CD4-positive, alpha-beta T cell (primary cell): ENCODE measurements at regions not wholly inside any gene's neighbourhood (a gene's known extent, or its start where the extent isn't known, plus 50 kb on each side); places are given as distances from the start of the nearest gene placed in this dataset.

Source experiments
- ATAC-seq: fragments of 200-7000 bp; cut with Tn5 transposase; one replicate; pipeline ENCODE4 v1.10.0; 2022; ENCODE audit warnings: mild to moderate bottlenecking; ENCODE audit not compliant: poor library complexity
- CTCF ChIA-PET: fragments of 350-600 bp; sonication (Branson Sonifier 250); formaldehyde crosslinking; loops from one replicate; lab custom pipeline; 2021; ENCODE audit warnings: antibody characterized with exemption, inconsistent platforms; lab: Charles Lee
- POLR2A ChIA-PET: fragments of 350-600 bp; sonication (Branson Sonifier 250); formaldehyde crosslinking; loops from one replicate; lab custom pipeline; 2021; ENCODE audit warnings: antibody characterized with exemption, inconsistent platforms; lab: Charles Lee
- DNase-seq, 14 experiments: peaks; one replicate each; pipeline ENCODE4 v3.0.0-alpha.2; 2013 to 2020; ENCODE audit warnings: mixed read lengths in 2 of 14
- H3K27ac ChIP-seq, 2 donors: one replicate each; pipeline versions ENCODE4 v1.5.1 to v1.7.0; 2013; ENCODE audit warnings: low read length in 2 of 2, low read depth in 1 of 2, mild to moderate bottlenecking in 1 of 2
- H3K27me3 ChIP-seq, 2 experiments: 1 replicate in 1 of 2; 2 replicates in 1 of 2; pipeline versions ENCODE4 v1.6.1 to v1.7.0; 2013; ENCODE audit warnings: low read length in 2 of 2, control low read depth in 1 of 2, mild to moderate bottlenecking in 1 of 2, moderate library complexity in 1 of 2; ENCODE audit not compliant: insufficient read depth in 2 of 2, control insufficient read depth in 1 of 2
- H3K36me3 ChIP-seq: one replicate; pipeline ENCODE4 v1.6.1; 2013; ENCODE audit warnings: low read length, control low read depth; ENCODE audit not compliant: insufficient read depth
- H3K4me1 ChIP-seq: one replicate; pipeline ENCODE4 v1.6.1; 2013; ENCODE audit warnings: low read length, control low read depth; ENCODE audit not compliant: insufficient read depth
- H3K4me3 ChIP-seq: one replicate; pipeline ENCODE4 v1.5.1; 2013; ENCODE audit warnings: mild to moderate bottlenecking, low read length, moderate library complexity
- H3K9me3 ChIP-seq, 2 experiments: 1 replicate in 1 of 2; 2 replicates in 1 of 2; pipeline versions ENCODE4 v1.6.1 to v1.7.0; 2013; ENCODE audit warnings: low read length in 2 of 2, mild to moderate bottlenecking in 2 of 2, control low read depth in 1 of 2, moderate library complexity in 1 of 2; ENCODE audit not compliant: control insufficient read depth in 1 of 2, insufficient read depth in 1 of 2
- H3K27ac Mint-ChIP-seq: one replicate; pipeline ENCODE4 v1.8.0; 2020; ENCODE audit warnings: mixed read lengths
- H3K27me3 Mint-ChIP-seq: one replicate; pipeline ENCODE4 v1.8.0; 2021; ENCODE audit warnings: mixed read lengths
- H3K36me3 Mint-ChIP-seq: one replicate; pipeline ENCODE4 v1.8.0; 2021; ENCODE audit warnings: low read depth, mixed read lengths
- H3K4me1 Mint-ChIP-seq: one replicate; pipeline ENCODE4 v1.8.0; 2021; ENCODE audit warnings: low read depth, mixed read lengths
- H3K4me3 Mint-ChIP-seq: one replicate; pipeline ENCODE4 v1.8.0; 2020; ENCODE audit warnings: mild to moderate bottlenecking, mixed read lengths
- H3K9me3 Mint-ChIP-seq: one replicate; pipeline ENCODE4 v1.8.0; 2020; ENCODE audit warnings: mixed read lengths
- CTCF ChIP-seq: fragments of 200-600 bp; IDR thresholded peaks from one replicate; pipeline ENCODE4 v1.8.0; 2022; ENCODE audit warnings: antibody characterized with exemption, mild to moderate bottlenecking
- intact Hi-C, 2 experiments: fragments of 100-400 bp; cut with DNase I in 1 of 2; cut with micrococcal nuclease in 1 of 2; formaldehyde crosslinking; loops; one replicate each; pipeline versions ENCODE4 v1.15.1 to v1.9.0; 2023 to 2025; cut with DNase I, micrococcal nuclease

- H3K27me3 ChIP-seq, result no peaks in the 10 kb centered on the region
- POLR2A ChIA-PET, result no interaction called here
Observed at GRCh38 chr21:15203740-15204139, 138.9 kb upstream of the NRIP1 start.

GRCh38 chr21:15204140-15204969, 139.6 kb upstream of the NRIP1 start:
- ATAC-seq (no peak), DNase-seq (no peak)
- H3K27ac Mint-ChIP-seq, result no peak overlapping the region
- no peak overlapping the region for H3K27ac ChIP-seq
- TF ChIP-seq CTCF, result no peak
- no peaks in the 10 kb centered on the region for H3K36me3 ChIP-seq
- no peaks in the 10 kb centered on the region for H3K9me3 Mint-ChIP-seq
- intact Hi-C loops, result no loop called here
- H3K9me3 ChIP-seq, result no peaks in the 10 kb centered on the region
- H3K4me3 ChIP-seq, result no peak overlapping the region
- ChIA-PET CTCF (no interaction called here), POLR2A (no interaction called here)
- no peaks in the 10 kb centered on the region for H3K36me3 Mint-ChIP-seq
- no peaks in the 10 kb centered on the region for H3K4me1 ChIP-seq
- H3K4me3 Mint-ChIP-seq, result no peak overlapping the region
- H3K4me1 Mint-ChIP-seq, result no peaks in the 10 kb centered on the region
- no peaks in the 10 kb centered on the region for H3K27me3 ChIP-seq
- H3K27me3 Mint-ChIP-seq, result peaks cover 10% of the 10 kb centered on the region

More at GRCh38 chr21:15203740-15204139, 138.9 kb upstream of the NRIP1 start:
- DNase-seq (no peak), ATAC-seq (no peak)
- intact Hi-C loops, result no loop called here
- TF ChIP-seq CTCF, result no peak
- no peaks in the 10 kb centered on the region for H3K4me1 ChIP-seq
- Mint-ChIP-seq H3K9me3 (no peaks in the 10 kb centered on the region), H3K36me3 (no peaks in the 10 kb centered on the region), H3K27ac (no peak overlapping the region), H3K4me3 (no peak overlapping the region), H3K27me3 (peaks cover 10% of the 10 kb centered on the region), H3K4me1 (no peaks in the 10 kb centered on the region)
- no peak overlapping the region for H3K27ac ChIP-seq
- no peak overlapping the region for H3K4me3 ChIP-seq
- no peaks in the 10 kb centered on the region for H3K9me3 ChIP-seq
- no peaks in the 10 kb centered on the region for H3K36me3 ChIP-seq
- CTCF ChIA-PET, result no interaction called here

GRCh38 chr21:15204970-15205286, 140.1 kb upstream of the NRIP1 start:
- no peaks in the 10 kb centered on the region for H3K9me3 ChIP-seq
- no peak for TF ChIP-seq CTCF
- no peaks in the 10 kb centered on the region for H3K36me3 ChIP-seq
- H3K4me3 ChIP-seq, result no peak overlapping the region
- Mint-ChIP-seq H3K27ac (no peak overlapping the region), H3K4me1 (no peaks in the 10 kb centered on the region), H3K4me3 (no peak overlapping the region), H3K36me3 (no peaks in the 10 kb centered on the region), H3K27me3 (peaks cover 10% of the 10 kb centered on the region), H3K9me3 (no peaks in the 10 kb centered on the region)
- no peaks in the 10 kb centered on the region for H3K27me3 ChIP-seq
- ChIA-PET POLR2A (no interaction called here), CTCF (no interaction called here)
- intact Hi-C loops, result no loop called here
- no peaks in the 10 kb centered on the region for H3K4me1 ChIP-seq
- H3K27ac ChIP-seq, result no peak overlapping the region
- DNase-seq (no peak), ATAC-seq (no peak)
